ENCODE measurements at regions not wholly inside any gene's neighbourhood (a gene's known extent, or its start where the extent isn't known, plus 50 kb on each side); places are given as distances from the start of the nearest gene placed in this dataset.

- H3K36me3 Mint-ChIP-seq (ENCODE audit: insufficient read depth, unreplicated experiment) = no peaks in the 10 kb centered on the region
- TF ChIP-seq CTCF (IDR thresholded peaks at IDR 0.05; ENCODE audit: insufficient read depth in 1 of 2, low read depth in 1 of 2, low read length in 1 of 2, severe bottlenecking in 1 of 2, unreplicated experiment in 1 of 2) = no peak
- intact Hi-C loops (cut with micrococcal nuclease; ENCODE audit: unreplicated experiment) = no loop called here
These were observed 574.5 kb downstream of the PRELID2 start for GRCh38 chr5:145260670-145261069.

GRCh38 chr5:145247745-145248040, 587.4 kb downstream of the PRELID2 start:
- no peak for DNase-seq
- Histone ChIP-seq H3K4me3 (ENCODE audit: low read depth, low read length) (no peak overlapping the region), H3K27me3 (replicated peaks; ENCODE audit: control insufficient read depth, insufficient read depth, low read length) (no peaks in the 10 kb centered on the region; the same call in 1 of the 2 replicates), H3K9me3 (no peaks in the 10 kb centered on the region), H3K36me3 (ENCODE audit: control insufficient read depth, insufficient read depth, low read length) (no peaks in the 10 kb centered on the region), H3K4me1 (no peaks in the 10 kb centered on the region)
- ChIA-PET POLR2A (no interaction called here), CTCF (no interaction called here)
- H3K4me3 Mint-ChIP-seq (ENCODE audit: unreplicated experiment) = no peak overlapping the region
- peaks cover 4% of the 10 kb centered on the region for H3K27me3 Mint-ChIP-seq (ENCODE audit: insufficient read depth, unreplicated experiment)
- H3K9me3 Mint-ChIP-seq (ENCODE audit: unreplicated experiment) = no peaks in the 10 kb centered on the region
- BruUV-seq (replicated peaks) = no TSS peak
- H3K27ac Mint-ChIP-seq (ENCODE audit: unreplicated experiment) = no peak overlapping the region
- no peaks in the 10 kb centered on the region for H3K36me3 Mint-ChIP-seq (ENCODE audit: insufficient read depth, unreplicated experiment)
- no peaks in the 10 kb centered on the region for H3K4me1 Mint-ChIP-seq (ENCODE audit: low read depth, unreplicated experiment)
- no peak for TF ChIP-seq CTCF (IDR thresholded peaks at IDR 0.05; ENCODE audit: insufficient read depth in 1 of 2, low read depth in 1 of 2, low read length in 1 of 2, severe bottlenecking in 1 of 2, unreplicated experiment in 1 of 2)
- intact Hi-C loops (cut with micrococcal nuclease; ENCODE audit: unreplicated experiment) = no loop called here

More at GRCh38 chr5:145260670-145261069, 574.5 kb downstream of the PRELID2 start:
- Mint-ChIP-seq H3K27me3 (ENCODE audit: insufficient read depth, unreplicated experiment) (peaks cover 3% of the 10 kb centered on the region), H3K27ac (ENCODE audit: unreplicated experiment) (no peak overlapping the region), H3K9me3 (ENCODE audit: unreplicated experiment) (no peaks in the 10 kb centered on the region), H3K4me1 (ENCODE audit: low read depth, unreplicated experiment) (no peaks in the 10 kb centered on the region), H3K4me3 (ENCODE audit: unreplicated experiment) (no peak overlapping the region)
- Histone ChIP-seq H3K9me3 (no peaks in the 10 kb centered on the region), H3K4me3 (ENCODE audit: low read depth, low read length) (no peak overlapping the region), H3K4me1 (no peaks in the 10 kb centered on the region), H3K36me3 (ENCODE audit: control insufficient read depth, insufficient read depth, low read length) (no peaks in the 10 kb centered on the region), H3K27me3 (replicated peaks; ENCODE audit: control insufficient read depth, insufficient read depth, low read length) (no peaks in the 10 kb centered on the region)
- ChIA-PET POLR2A (no interaction called here), CTCF (no interaction called here)
- no peak for DNase-seq
- BruUV-seq (replicated peaks) = no TSS peak

GRCh38 chr5:145246961-145247744, 588.0 kb downstream of the PRELID2 start:
- H3K9me3 ChIP-seq = no peaks in the 10 kb centered on the region
- Mint-ChIP-seq H3K27ac (ENCODE audit: unreplicated experiment) (no peak overlapping the region), H3K9me3 (ENCODE audit: unreplicated experiment) (no peaks in the 10 kb centered on the region), H3K4me3 (ENCODE audit: unreplicated experiment) (no peak overlapping the region), H3K36me3 (ENCODE audit: insufficient read depth, unreplicated experiment) (no peaks in the 10 kb centered on the region), H3K4me1 (ENCODE audit: low read depth, unreplicated experiment) (no peaks in the 10 kb centered on the region), H3K27me3 (ENCODE audit: insufficient read depth, unreplicated experiment) (peaks cover 4% of the 10 kb centered on the region)
- CTCF ChIA-PET = no interaction called here
- POLR2A ChIA-PET = no interaction called here
- DNase-seq = no peak
- H3K27me3 ChIP-seq (replicated peaks; ENCODE audit: control insufficient read depth, insufficient read depth, low read length) = no peaks in the 10 kb centered on the region; the same call in 1 of the 2 replicates
- H3K36me3 ChIP-seq (ENCODE audit: control insufficient read depth, insufficient read depth, low read length) = no peaks in the 10 kb centered on the region
- no peak for TF ChIP-seq CTCF (IDR thresholded peaks at IDR 0.05; ENCODE audit: insufficient read depth in 1 of 2, low read depth in 1 of 2, low read length in 1 of 2, severe bottlenecking in 1 of 2, unreplicated experiment in 1 of 2)
- BruUV-seq (replicated peaks) = no TSS peak
- intact Hi-C loops (cut with micrococcal nuclease; ENCODE audit: unreplicated experiment) = no loop called here
- no peak overlapping the region for H3K4me3 ChIP-seq (ENCODE audit: low read depth, low read length)
- no peaks in the 10 kb centered on the region for H3K4me1 ChIP-seq
